ENCODE measurements at regions not wholly inside any gene's neighbourhood (a gene's known extent, or its start where the extent isn't known, plus 50 kb on each side); places are given as distances from the start of the nearest gene placed in this dataset.

- TF ChIP-seq EZH2 (IDR thresholded peaks at IDR 0.05; ENCODE audit: borderline replicate concordance, low read length) (no peak), CTCF (IDR thresholded peaks at IDR 0.05; ENCODE audit: low read length) (no peak)
Observed at GRCh38 chr13:40273253-40274025, 393.0 kb downstream of the FOXO1 start.
